ENCODE measurements at regions not wholly inside any gene's neighbourhood (a gene's known extent, or its start where the extent isn't known, plus 50 kb on each side); places are given as distances from the start of the nearest gene placed in this dataset.

GRCh38 chr2:5250482-5250881 is 441.7 kb upstream of the SOX11 start:
- no peak for TF ChIP-seq POLR2AphosphoS5 (IDR thresholded peaks at IDR 0.05)
- TF ChIP-seq CTCF (IDR thresholded peaks at IDR 0.05), result no peak
- TF ChIP-seq EP300 (IDR thresholded peaks at IDR 0.05), result no peak
